ENCODE measurements at regions not wholly inside any gene's neighbourhood (a gene's known extent, or its start where the extent isn't known, plus 50 kb on each side); places are given as distances from the start of the nearest gene placed in this dataset.

GRCh38 chr14:61868846-61869245, 106.6 kb downstream of the SNAPC1 start:
- H3K9ac ChIP-seq (ENCODE audit: low read length), result no peak overlapping the region
- no peaks in the 10 kb centered on the region for H4K20me1 ChIP-seq (ENCODE audit: low read depth, low read length)
- no peak for TF ChIP-seq CTCF (IDR thresholded peaks at IDR 0.05; ENCODE audit: insufficient read depth, low read length, poor library complexity, severe bottlenecking)
- TF ChIP-seq EZH2phosphoT487 (conservative IDR thresholded peaks at IDR 0.05; ENCODE audit: low read length), result no peak
- no peaks in the 10 kb centered on the region for H3K79me2 ChIP-seq (ENCODE audit: insufficient read depth, low read length)
- H2AFZ ChIP-seq (ENCODE audit: low read depth, low read length, severe bottlenecking), result no peak overlapping the region
- no peak overlapping the region for H3K27ac ChIP-seq (ENCODE audit: low read depth, low read length)
- H3K9me3 ChIP-seq (ENCODE audit: insufficient read depth, low read length), result peaks cover 14% of the 10 kb centered on the region; the same call in 1 of the 2 replicates
- no peaks in the 10 kb centered on the region for H3K9me2 ChIP-seq (replicated peaks; ENCODE audit: insufficient read depth, low read length)
- no peak overlapping the region for H3K4me2 ChIP-seq (ENCODE audit: low read depth, low read length, poor library complexity, severe bottlenecking)
- no peaks in the 10 kb centered on the region for H3K27me3 ChIP-seq (ENCODE audit: low read length)
- no peak overlapping the region for H3K4me3 ChIP-seq (ENCODE audit: insufficient read depth, low read length, poor library complexity, severe bottlenecking)
- 0 out of 2 replicates have a peak, but pooled peaks cover 3% of the 10 kb centered on the region for H3K36me3 ChIP-seq (ENCODE audit: low read length)
- no peaks in the 10 kb centered on the region for H3F3A ChIP-seq (ENCODE audit: insufficient read depth)

- Histone ChIP-seq H3K9me3 (ENCODE audit: insufficient read depth, low read length) (peaks cover 14% of the 10 kb centered on the region; the same call in 1 of the 2 replicates), H3K4me2 (ENCODE audit: low read depth, low read length, poor library complexity, severe bottlenecking) (no peak overlapping the region), H3K9ac (ENCODE audit: low read length) (no peak overlapping the region), H3K79me2 (ENCODE audit: insufficient read depth, low read length) (no peaks in the 10 kb centered on the region), H3K9me2 (replicated peaks; ENCODE audit: insufficient read depth, low read length) (no peaks in the 10 kb centered on the region), H3K27me3 (ENCODE audit: low read length) (no peaks in the 10 kb centered on the region), H3K36me3 (ENCODE audit: low read length) (0 out of 2 replicates have a peak, but pooled peaks cover 3% of the 10 kb centered on the region), H2AFZ (ENCODE audit: low read depth, low read length, severe bottlenecking) (no peak overlapping the region), H3K4me3 (ENCODE audit: insufficient read depth, low read length, poor library complexity, severe bottlenecking) (no peak overlapping the region), H3F3A (ENCODE audit: insufficient read depth) (no peaks in the 10 kb centered on the region), H4K20me1 (ENCODE audit: low read depth, low read length) (no peaks in the 10 kb centered on the region), H3K27ac (ENCODE audit: low read depth, low read length) (no peak overlapping the region)
- TF ChIP-seq EZH2phosphoT487 (conservative IDR thresholded peaks at IDR 0.05; ENCODE audit: low read length) (no peak), CTCF (IDR thresholded peaks at IDR 0.05; ENCODE audit: insufficient read depth, low read length, poor library complexity, severe bottlenecking) (no peak)
These were observed 107.9 kb downstream of the SNAPC1 start for GRCh38 chr14:61870163-61870562.

- Histone ChIP-seq H2AFZ (ENCODE audit: low read depth, low read length, severe bottlenecking) (no peak overlapping the region), H3K4me3 (ENCODE audit: insufficient read depth, low read length, poor library complexity, severe bottlenecking) (no peak overlapping the region), H3K4me2 (ENCODE audit: low read depth, low read length, poor library complexity, severe bottlenecking) (no peak overlapping the region)
These were observed 110.2 kb downstream of the SNAPC1 start for GRCh38 chr14:61872452-61872851.

More at GRCh38 chr14:61872452-61872851, 110.2 kb downstream of the SNAPC1 start:
- H3F3A ChIP-seq (ENCODE audit: insufficient read depth), result no peaks in the 10 kb centered on the region
- no peak overlapping the region for H3K27ac ChIP-seq (ENCODE audit: low read depth, low read length)
- H3K79me2 ChIP-seq (ENCODE audit: insufficient read depth, low read length), result no peaks in the 10 kb centered on the region
- no peaks in the 10 kb centered on the region for H3K27me3 ChIP-seq (ENCODE audit: low read length)
- H4K20me1 ChIP-seq (ENCODE audit: low read depth, low read length), result no peaks in the 10 kb centered on the region
- peaks cover 14% of the 10 kb centered on the region; the same call in 1 of the 2 replicates for H3K9me3 ChIP-seq (ENCODE audit: insufficient read depth, low read length)
- H3K9me2 ChIP-seq (replicated peaks; ENCODE audit: insufficient read depth, low read length), result no peaks in the 10 kb centered on the region
- 0 out of 2 replicates have a peak, but pooled peaks cover 3% of the 10 kb centered on the region for H3K36me3 ChIP-seq (ENCODE audit: low read length)
- no peak overlapping the region for H3K9ac ChIP-seq (ENCODE audit: low read length)
- no peak for TF ChIP-seq CTCF (IDR thresholded peaks at IDR 0.05; ENCODE audit: insufficient read depth, low read length, poor library complexity, severe bottlenecking)
- no peak for TF ChIP-seq EZH2phosphoT487 (conservative IDR thresholded peaks at IDR 0.05; ENCODE audit: low read length)

All from SU-DHL-6 (cell line).